ENCODE measurements at regions not wholly inside any gene's neighbourhood (a gene's known extent, or its start where the extent isn't known, plus 50 kb on each side); places are given as distances from the start of the nearest gene placed in this dataset.

- Mint-ChIP-seq H3K4me1 (peaks cover 35% of the 10 kb centered on the region), H3K4me3 (no peak overlapping the region), H3K9me3 (peaks cover 6% of the 10 kb centered on the region), H3K27me3 (ENCODE audit: low read depth) (peaks cover 4% of the 10 kb centered on the region), H3K27ac (peak overlapping the region in 1 of 3 experiments; percentile 86), H3K36me3 (ENCODE audit: low read depth) (no peaks in the 10 kb centered on the region)
- TF ChIP-seq CTCF (IDR thresholded peaks at IDR 0.05; ENCODE audit: unreplicated experiment in 3 of 3): no peak
These were observed 210.2 kb upstream of the MKI67 start for GRCh38 chr10:128336401-128336800.

- Mint-ChIP-seq H3K27ac (peak overlapping the region; percentile 8 to 92 (median 86)), H3K36me3 (ENCODE audit: low read depth) (no peaks in the 10 kb centered on the region), H3K9me3 (peaks cover 6% of the 10 kb centered on the region), H3K4me1 (peaks cover 40% of the 10 kb centered on the region), H3K27me3 (ENCODE audit: low read depth) (peaks cover 4% of the 10 kb centered on the region), H3K4me3 (peak overlapping the region in 1 of 3 experiments; percentile 16)
- no peak for TF ChIP-seq CTCF (IDR thresholded peaks at IDR 0.05; ENCODE audit: unreplicated experiment in 3 of 3)
These were observed 211.7 kb upstream of the MKI67 start for GRCh38 chr10:128337860-128338378.

- Mint-ChIP-seq H3K9me3 (peaks cover 2% of the 10 kb centered on the region), H3K27me3 (ENCODE audit: low read depth) (peaks cover 4% of the 10 kb centered on the region), H3K36me3 (ENCODE audit: low read depth) (no peaks in the 10 kb centered on the region), H3K4me1 (peaks cover 40% of the 10 kb centered on the region), H3K27ac (peak overlapping the region; percentile 13 to 92 (median 86)), H3K4me3 (no peak overlapping the region)
- no peak for TF ChIP-seq CTCF (IDR thresholded peaks at IDR 0.05; ENCODE audit: unreplicated experiment in 3 of 3)
These were observed 212.7 kb upstream of the MKI67 start for GRCh38 chr10:128338951-128339350.

GRCh38 chr10:128339753-128340152 lies 213.5 kb upstream of the MKI67 start:
- no peak for TF ChIP-seq CTCF (IDR thresholded peaks at IDR 0.05; ENCODE audit: unreplicated experiment in 3 of 3)
- peak overlapping the region in 2 of 3 experiments; percentile 85 to 86 for H3K27ac Mint-ChIP-seq
- H3K9me3 Mint-ChIP-seq: no peaks in the 10 kb centered on the region
- no peak overlapping the region for H3K4me3 Mint-ChIP-seq
- no peaks in the 10 kb centered on the region for H3K36me3 Mint-ChIP-seq (ENCODE audit: low read depth)
- peaks cover 40% of the 10 kb centered on the region for H3K4me1 Mint-ChIP-seq
- H3K27me3 Mint-ChIP-seq (ENCODE audit: low read depth): peaks cover 4% of the 10 kb centered on the region

- Mint-ChIP-seq H3K36me3 (ENCODE audit: low read depth) (no peaks in the 10 kb centered on the region), H3K27ac (no peak overlapping the region), H3K9me3 (no peaks in the 10 kb centered on the region), H3K4me1 (peaks cover 5% of the 10 kb centered on the region), H3K4me3 (no peak overlapping the region), H3K27me3 (ENCODE audit: low read depth) (no peaks in the 10 kb centered on the region)
- no peak for TF ChIP-seq CTCF (IDR thresholded peaks at IDR 0.05; ENCODE audit: unreplicated experiment in 3 of 3)
These were observed 219.1 kb upstream of the MKI67 start for GRCh38 chr10:128345353-128345752.

- Mint-ChIP-seq H3K36me3 (ENCODE audit: low read depth) (no peaks in the 10 kb centered on the region), H3K4me1 (peaks cover 14% of the 10 kb centered on the region), H3K9me3 (peaks cover 3% of the 10 kb centered on the region), H3K27me3 (ENCODE audit: low read depth) (peaks cover 10% of the 10 kb centered on the region), H3K27ac (no peak overlapping the region), H3K4me3 (no peak overlapping the region)
- no peak for TF ChIP-seq CTCF (IDR thresholded peaks at IDR 0.05; ENCODE audit: unreplicated experiment in 3 of 3)
These were observed 234.6 kb upstream of the MKI67 start for GRCh38 chr10:128360783-128361182.
